Posterior cingulate gyrus (tissue), 11 donors: ENCODE measurements at regions not wholly inside any gene's neighbourhood (a gene's known extent, or its start where the extent isn't known, plus 50 kb on each side); places are given as distances from the start of the nearest gene placed in this dataset.

ENCODE experiments used
- DNase-seq, 10 donors: peaks; one replicate each; pipeline versions ENCODE4 v3.0.0 to v3.0.0-alpha.2; 2020 to 2021; ENCODE audit warnings: mixed read lengths in 3 of 10
- intact Hi-C: fragments of 100-400 bp; cut with DNase I; formaldehyde crosslinking; loops from one replicate; pipeline ENCODE4 v1.15.1; 2023

- no peak for DNase-seq
- intact Hi-C loops = no loop called here
Measured at GRCh38 chr4:37741564-37741963, 55.4 kb upstream of the RELL1 start.

GRCh38 chr4:37740546-37740945 is 54.4 kb upstream of the RELL1 start:
- intact Hi-C loops = no loop called here
- DNase-seq = no peak

GRCh38 chr4:37737466-37737865 is 51.3 kb upstream of the RELL1 start:
- DNase-seq = no peak
- intact Hi-C loops = no loop called here
